Psoas muscle (tissue), 7 donors: ENCODE measurements at regions not wholly inside any gene's neighbourhood (a gene's known extent, or its start where the extent isn't known, plus 50 kb on each side); places are given as distances from the start of the nearest gene placed in this dataset.

Source experiments
- ATAC-seq, 4 donors: fragments of 200-7000 bp; cut with Tn5 transposase; one replicate each; pipeline ENCODE4 v1.9.1; 2020; ENCODE audit warnings: moderate library complexity in 3 of 4, mild to moderate bottlenecking in 2 of 4
- DNase-seq, 2 donors: peaks; one replicate each; pipeline ENCODE4 v3.0.0-alpha.2; 2020
- H3K27ac ChIP-seq: fragments of 200-600 bp; one replicate; pipeline ENCODE4 v1.8.0; 2022
- H3K27me3 ChIP-seq, 3 donors: fragments of 200-600 bp in 1 of 3; one replicate each; pipeline versions ENCODE4 v1.6.1 to v1.8.0; 2013 to 2022; ENCODE audit warnings: low read length in 2 of 3, mild to moderate bottlenecking in 2 of 3, moderate library complexity in 1 of 3; ENCODE audit not compliant: insufficient read depth in 3 of 3
- H3K36me3 ChIP-seq, 2 donors: fragments of 200-600 bp in 1 of 2; one replicate each; pipeline versions ENCODE4 v1.6.1 to v1.8.0; 2013 to 2022; ENCODE audit warnings: low read depth in 1 of 2, mild to moderate bottlenecking in 1 of 2, moderate library complexity in 1 of 2; ENCODE audit not compliant: insufficient read depth in 1 of 2
- H3K4me1 ChIP-seq: fragments of 200-600 bp; one replicate; pipeline ENCODE4 v1.8.0; 2022
- H3K4me3 ChIP-seq: fragments of 200-600 bp; one replicate; pipeline ENCODE4 v1.8.0; 2022; ENCODE audit warnings: mild to moderate bottlenecking
- H3K9me3 ChIP-seq: fragments of 200-600 bp; one replicate; pipeline ENCODE4 v1.8.0; 2022
- CTCF ChIP-seq: fragments of 200-600 bp; IDR thresholded peaks from one replicate; pipeline ENCODE4 v1.8.0; 2022; ENCODE audit warnings: antibody characterized with exemption
- WGBS, 3 donors: extraction: QIAGEN DNeasy Blood & Tissue Kit; methylation state at CpG; one replicate each; pipeline versions ENCODE4 v1.1.6 to v1.1.7; 2013; 5-methylcytosine and 5-hydroxymethylcytosine counted together
- intact Hi-C, 2 donors: fragments of 100-400 bp; cut with DNase I; formaldehyde crosslinking; loops; one replicate each; pipeline versions ENCODE4 v1.11.0 to v1.14.2; 2022
- donor health status: healthy with polysubstance abuse.
- donor health status: DM: no; HTN: no; CAD: no; lungs with moderate emphysema.
- donor health status: Bipolar disorder and iron deficiency.
- donor health status: healthy.
- donor health status: DM: yes; HTN: yes; CAD: no.
- donor health status: DM: no; HTN: no; CAD: no.
- donor health status: DM: yes; HTN: yes; CAD: no.

- H3K36me3 ChIP-seq = no peaks in the 10 kb centered on the region
- no peaks in the 10 kb centered on the region for H3K9me3 ChIP-seq
- no peak for TF ChIP-seq CTCF
- WGBS, 3 donors = 71 to 74% (median 73%) methylated on average over 5 of the region's 5 CpGs
- DNase-seq (no peak), ATAC-seq (no peak)
- no peak overlapping the region for H3K4me3 ChIP-seq
- H3K4me1 ChIP-seq = no peaks in the 10 kb centered on the region
- no peak overlapping the region for H3K27ac ChIP-seq
- H3K27me3 ChIP-seq = no peaks in the 10 kb centered on the region
- intact Hi-C loops = no loop called here
Observed at GRCh38 chr3:72473156-72473555, 375.1 kb downstream of the SHQ1 start.

- no peak for ATAC-seq
Observed at GRCh38 chr3:72470904-72471417, 377.3 kb downstream of the SHQ1 start.

GRCh38 chr3:72465853-72466252 is 382.4 kb downstream of the SHQ1 start:
- Histone ChIP-seq H3K27ac (no peak overlapping the region), H3K27me3 (peaks cover 0 to 2% (median 0%) of the 10 kb centered on the region in 3 donors)
- intact Hi-C loops = no loop called here

More at GRCh38 chr3:72470904-72471417, 377.3 kb downstream of the SHQ1 start:
- Histone ChIP-seq H3K27ac (no peak overlapping the region), H3K4me1 (no peaks in the 10 kb centered on the region), H3K9me3 (no peaks in the 10 kb centered on the region), H3K27me3 (no peaks in the 10 kb centered on the region), H3K36me3 (no peaks in the 10 kb centered on the region), H3K4me3 (no peak overlapping the region)
- TF ChIP-seq CTCF = no peak
- intact Hi-C loops = no loop called here
- DNase-seq = no peak
- WGBS, 3 donors = 92 to 96% (median 95%) methylated on average over 5 of the region's 5 CpGs

GRCh38 chr3:72463083-72463482 is 385.2 kb downstream of the SHQ1 start:
- no peak for TF ChIP-seq CTCF
- WGBS, 3 donors = 50 to 56% (median 53%) methylated on average over 9 of the region's 9 CpGs
- H3K36me3 ChIP-seq = no peaks in the 10 kb centered on the region
- H3K27ac ChIP-seq = no peak overlapping the region
- ATAC-seq = no peak
- peaks cover 9% of the 10 kb centered on the region for H3K4me1 ChIP-seq
- intact Hi-C loops = no loop called here
- no peaks in the 10 kb centered on the region for H3K9me3 ChIP-seq
- DNase-seq = no peak
- no peak overlapping the region for H3K4me3 ChIP-seq
- peaks cover 0 to 2% (median 0%) of the 10 kb centered on the region in 3 donors for H3K27me3 ChIP-seq

More at GRCh38 chr3:72465853-72466252, 382.4 kb downstream of the SHQ1 start:
- no peak for TF ChIP-seq CTCF
- Histone ChIP-seq H3K9me3 (no peaks in the 10 kb centered on the region), H3K36me3 (no peaks in the 10 kb centered on the region), H3K4me1 (peaks cover 9% of the 10 kb centered on the region), H3K4me3 (no peak overlapping the region)
- WGBS, 3 donors = 46 to 71% (median 48%) methylated on average over 2 of the region's 2 CpGs
- ATAC-seq (peak; percentile 39 to 75 (median 62)), DNase-seq (no peak)

- peaks cover 0 to 2% (median 0%) of the 10 kb centered on the region in 3 donors for H3K27me3 ChIP-seq
- ATAC-seq = peak; percentile 63 to 67 (median 65)
- H3K4me1 ChIP-seq = peaks cover 9% of the 10 kb centered on the region
- DNase-seq = peak; percentile 39 to 65
- TF ChIP-seq CTCF = no peak
- no peak overlapping the region for H3K27ac ChIP-seq
- no peaks in the 10 kb centered on the region for H3K36me3 ChIP-seq
- intact Hi-C loops = no loop called here
- WGBS, 3 donors = 8 to 12% (median 9%) methylated on average over 6 of the region's 6 CpGs
- H3K4me3 ChIP-seq = no peak overlapping the region
- H3K9me3 ChIP-seq = no peaks in the 10 kb centered on the region
Observed at GRCh38 chr3:72462595-72463011, 385.6 kb downstream of the SHQ1 start.
